HG03103 (cell line): ENCODE measurements at regions not wholly inside any gene's neighbourhood (a gene's known extent, or its start where the extent isn't known, plus 50 kb on each side); places are given as distances from the start of the nearest gene placed in this dataset.
"Not testable (repeated sequence)": the region's sequence is repeated elsewhere in the genome, so short reads cannot be mapped to it uniquely, and the experiment has no call there.

Experiments
- ATAC-seq: cut with Tn5 transposase; IDR thresholded peaks from one replicate; pipeline ENCODE4 v1.9.1; 2021; ENCODE audit warnings: low read depth; ENCODE audit not compliant: unreplicated experiment

DNA sequence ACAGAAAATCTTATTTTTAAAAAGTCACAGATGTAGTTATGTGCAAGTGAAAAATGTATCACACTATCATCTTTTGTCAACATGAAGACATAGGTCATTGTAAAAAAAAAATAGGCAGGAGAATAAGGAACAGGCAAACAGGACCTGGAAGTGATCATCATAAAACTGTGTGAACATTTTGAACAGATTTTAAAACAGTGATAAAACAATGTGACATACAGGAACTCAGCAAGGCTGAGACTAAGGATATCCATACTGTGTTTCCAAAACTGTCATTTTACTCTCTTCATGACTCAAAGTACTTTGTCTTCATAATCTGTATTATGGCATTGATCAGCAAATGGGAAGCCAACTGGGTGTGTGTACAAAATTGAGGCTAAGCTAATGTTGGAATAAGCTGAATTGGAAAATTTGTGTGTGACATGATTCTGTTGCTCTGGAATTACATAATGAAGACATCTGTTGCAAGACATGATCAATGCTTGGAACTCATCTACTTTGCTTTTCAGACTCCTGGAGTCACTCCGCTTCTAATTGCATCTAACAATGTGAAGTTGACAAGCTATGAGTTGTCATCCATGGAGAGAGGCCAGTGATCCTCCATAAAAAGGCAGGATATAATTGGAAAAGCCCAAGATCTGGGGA, 978.7 kb upstream of the NUDT12 start:
- no peak for ATAC-seq

DNA sequence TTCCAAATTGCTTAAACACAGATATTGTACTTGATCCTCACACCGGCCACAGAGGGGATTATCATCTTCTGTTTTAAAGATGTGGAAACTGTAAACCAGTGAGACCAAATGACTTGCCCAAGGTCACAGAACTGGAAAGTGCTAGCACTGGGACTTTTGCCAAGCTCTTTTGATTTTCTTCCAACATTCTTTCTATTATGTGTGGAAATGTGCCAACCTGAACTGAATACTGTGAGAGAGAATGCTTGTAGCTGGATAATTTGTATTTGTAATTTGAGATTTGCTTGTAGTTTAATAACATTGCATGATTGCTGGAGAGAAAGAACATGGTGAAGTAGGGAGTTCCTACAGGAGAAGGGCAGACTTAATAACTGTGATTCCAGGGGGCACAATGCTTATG, 977.9 kb upstream of the NUDT12 start:
- ATAC-seq, result no peak

DNA sequence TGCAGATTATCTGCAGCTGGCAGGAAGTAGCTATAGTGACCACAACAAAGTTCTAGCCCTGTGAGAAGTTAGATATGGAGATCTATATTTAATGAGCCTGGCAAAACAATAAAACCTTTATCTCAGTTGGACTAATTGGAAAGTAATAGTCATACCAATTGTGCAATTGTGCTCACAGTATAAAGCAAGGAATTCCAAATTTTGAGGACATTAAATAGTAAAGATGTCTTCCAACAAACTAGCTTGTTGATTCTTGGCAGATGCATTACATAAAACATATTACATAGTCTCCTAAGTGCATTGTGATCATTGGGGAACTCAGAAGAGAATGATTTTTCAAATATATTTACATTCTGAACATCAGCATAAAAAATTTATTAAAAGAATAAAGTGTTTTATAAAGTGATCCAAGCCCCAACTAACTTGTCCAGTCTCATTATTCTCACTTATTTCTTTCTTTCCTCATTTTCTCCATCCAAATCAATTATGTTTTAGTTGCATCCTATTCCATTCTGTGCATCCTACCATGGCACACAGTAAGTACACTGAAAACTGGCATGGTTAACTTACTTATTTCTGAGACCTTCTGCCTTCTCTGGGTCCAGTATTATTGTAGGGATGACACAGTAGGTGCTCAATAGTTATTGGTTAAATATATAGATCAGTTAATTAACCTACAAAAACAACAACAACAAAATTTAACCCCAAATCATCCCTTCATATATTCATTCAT, 977.2 kb upstream of the NUDT12 start:
- ATAC-seq, result no peak

DNA sequence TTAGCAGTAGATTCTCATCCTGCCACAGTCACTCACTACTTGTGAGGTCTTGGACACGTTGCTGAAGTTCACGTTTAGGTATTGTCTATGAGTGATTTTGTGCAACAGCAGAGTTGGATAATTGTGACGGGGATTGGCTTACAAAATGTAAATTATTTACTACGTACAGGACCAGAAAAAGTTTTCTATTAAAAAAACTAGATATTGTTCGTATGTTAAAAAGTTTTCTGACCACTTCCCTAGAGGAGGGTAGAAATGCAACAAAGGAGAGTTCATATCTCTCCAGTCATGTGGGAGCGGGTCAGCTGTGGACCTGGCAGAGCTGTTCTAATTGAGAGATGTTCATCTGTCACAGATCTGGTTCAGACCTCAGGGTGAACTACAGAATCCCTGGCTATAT, 976.1 kb upstream of the NUDT12 start:
- no peak for ATAC-seq

DNA sequence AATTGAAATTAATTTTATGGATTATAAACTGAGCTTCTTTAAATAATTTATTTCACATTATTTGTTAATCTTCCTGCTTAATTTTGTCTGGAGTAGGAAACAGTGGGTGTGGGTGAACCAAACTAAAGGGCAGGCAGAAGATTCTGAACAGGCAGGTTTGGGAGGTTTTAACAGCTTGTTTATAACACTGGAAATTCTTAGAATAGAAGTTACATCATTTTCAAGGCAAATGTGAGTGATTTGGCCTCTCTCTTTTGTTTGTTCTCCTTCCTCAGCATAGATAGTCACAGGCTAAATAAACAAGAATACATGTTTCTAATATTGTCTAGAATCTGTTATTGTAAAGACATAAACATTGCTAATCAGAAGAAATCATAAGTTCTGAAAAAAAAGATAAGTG, 970.9 kb upstream of the NUDT12 start:
- ATAC-seq, result no peak

DNA sequence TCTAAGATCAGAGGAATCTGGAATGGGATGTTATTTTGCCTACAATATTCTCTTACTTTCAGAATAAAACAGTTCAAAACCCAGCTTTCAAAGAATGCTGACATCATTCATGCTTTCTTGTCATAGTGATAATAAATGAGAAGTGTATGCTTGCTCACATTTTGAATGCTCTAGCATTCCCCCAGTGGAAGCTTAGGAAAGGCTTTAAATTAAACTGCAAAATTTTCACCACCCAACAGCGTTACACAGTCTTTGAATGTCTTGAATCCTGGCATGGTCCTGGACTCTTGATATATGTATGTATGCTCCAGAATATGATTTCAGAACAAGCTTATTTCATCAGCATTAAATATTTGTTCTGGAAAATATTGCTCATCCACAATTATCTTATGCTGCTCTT, 964.3 kb upstream of the NUDT12 start:
- no peak for ATAC-seq

DNA sequence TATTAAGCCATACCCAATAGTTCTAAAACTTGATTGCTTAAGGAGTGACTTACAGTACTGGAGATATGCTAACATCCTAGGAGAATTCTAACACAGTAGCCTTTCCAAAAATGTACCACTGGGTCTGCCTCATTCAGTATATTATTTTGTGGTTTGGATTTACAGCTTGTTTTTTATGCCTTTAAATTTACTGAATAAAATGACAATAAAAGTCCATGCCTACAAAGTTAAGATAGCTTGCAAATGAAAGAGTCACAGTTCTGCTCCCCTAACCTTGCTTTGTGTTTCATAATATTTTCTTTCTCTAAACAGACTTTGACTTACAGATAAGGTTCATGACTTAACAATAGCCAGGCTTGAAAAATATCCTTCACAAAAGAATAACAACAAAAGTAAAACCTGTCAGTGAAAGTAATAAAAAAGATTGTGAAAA, 951.1 kb upstream of the NUDT12 start:
- no peak for ATAC-seq

DNA sequence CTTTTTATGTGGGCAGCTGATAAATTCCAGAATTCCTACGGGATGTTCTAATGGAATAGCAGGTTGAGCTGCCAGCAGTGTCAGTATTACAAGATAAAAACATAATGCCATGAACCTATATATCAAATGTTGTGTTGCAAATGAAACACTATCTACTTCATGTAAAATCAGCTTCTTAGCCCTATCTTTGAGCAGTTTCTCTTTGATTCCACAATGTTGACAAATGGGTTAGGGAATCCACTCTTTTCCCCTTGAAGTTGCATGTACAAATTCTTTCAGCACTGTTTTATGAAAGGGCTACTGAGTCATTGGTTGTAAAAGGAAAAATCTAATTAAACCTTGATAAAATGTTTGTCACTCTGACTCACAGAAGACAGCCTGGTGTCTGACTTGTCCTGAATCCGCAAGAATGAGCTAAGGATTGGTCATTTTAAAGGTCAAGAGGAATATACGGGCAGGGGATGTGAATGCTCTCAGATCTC, 950.6 kb upstream of the NUDT12 start:
- ATAC-seq, result no peak

DNA sequence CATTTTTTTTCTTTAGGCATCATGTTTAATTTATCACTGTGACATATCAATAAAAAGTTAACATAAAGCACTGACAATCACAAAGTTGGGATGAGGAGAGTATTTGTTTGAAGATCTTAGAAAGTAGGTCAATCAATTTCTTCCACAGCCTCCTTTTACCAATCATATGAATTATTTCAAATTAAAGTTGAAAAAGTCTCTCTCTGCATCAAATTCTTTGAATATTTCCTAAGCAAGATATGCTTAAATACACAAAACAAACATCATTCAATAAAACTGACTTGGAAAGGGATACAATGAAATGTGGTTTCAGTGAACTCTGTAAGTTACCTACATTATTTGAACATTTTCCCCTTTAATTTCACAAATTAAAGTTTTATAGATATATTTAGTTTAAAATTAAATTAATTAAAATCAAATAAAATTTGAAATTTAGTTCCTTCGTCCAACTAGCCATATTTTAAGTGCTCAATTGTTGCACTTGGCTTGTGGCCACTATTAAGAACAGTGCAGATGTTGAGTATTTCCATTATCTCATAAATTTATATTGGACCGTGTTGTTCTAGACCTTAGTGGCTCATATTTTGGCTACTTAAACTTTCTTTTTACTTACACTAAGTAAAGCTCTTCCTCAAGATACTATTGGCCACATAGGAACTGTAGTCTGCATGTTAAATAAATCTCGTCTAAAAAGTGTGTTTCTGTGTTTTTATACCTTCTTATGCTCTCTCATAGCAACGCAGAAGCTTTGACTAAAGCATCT, 949.7 kb upstream of the NUDT12 start:
- no peak for ATAC-seq

DNA sequence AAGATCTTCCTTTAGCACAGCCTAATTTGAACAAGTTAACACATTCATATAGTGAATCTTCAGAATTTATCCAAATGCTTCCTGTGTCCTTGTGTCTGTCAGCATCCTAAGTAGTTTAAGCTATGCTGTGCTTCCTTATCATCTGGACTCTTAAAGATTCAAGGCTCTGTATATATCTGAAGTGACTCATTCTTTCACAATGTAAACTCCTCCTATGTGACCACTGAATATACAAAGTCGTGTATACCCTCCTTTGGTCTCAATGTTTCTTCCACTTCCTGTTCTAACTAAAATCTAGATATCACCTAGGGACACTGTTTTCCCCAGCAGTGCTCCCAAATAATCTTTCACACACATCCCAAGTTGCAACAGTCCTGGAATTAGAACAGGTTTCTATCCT, 935.7 kb upstream of the NUDT12 start:
- ATAC-seq, result no peak

DNA sequence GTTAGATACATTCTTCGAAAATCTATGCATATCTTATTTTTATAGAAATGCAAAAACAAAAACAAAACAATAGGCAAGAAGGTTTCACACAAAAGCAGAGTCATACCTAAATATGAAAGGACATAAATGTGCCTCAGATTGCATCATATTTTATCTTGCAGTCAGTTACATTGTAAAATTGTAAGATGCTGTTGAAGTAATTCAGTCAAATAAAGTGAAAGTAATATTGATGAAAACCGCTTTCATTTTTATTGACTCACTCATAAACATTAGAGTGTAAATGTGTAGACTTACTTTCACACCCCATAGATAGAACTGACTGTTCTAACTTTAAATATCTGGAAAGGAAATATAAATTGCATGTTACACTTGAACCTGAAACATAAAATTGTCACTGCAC, 931.5 kb upstream of the NUDT12 start:
- no peak for ATAC-seq

DNA sequence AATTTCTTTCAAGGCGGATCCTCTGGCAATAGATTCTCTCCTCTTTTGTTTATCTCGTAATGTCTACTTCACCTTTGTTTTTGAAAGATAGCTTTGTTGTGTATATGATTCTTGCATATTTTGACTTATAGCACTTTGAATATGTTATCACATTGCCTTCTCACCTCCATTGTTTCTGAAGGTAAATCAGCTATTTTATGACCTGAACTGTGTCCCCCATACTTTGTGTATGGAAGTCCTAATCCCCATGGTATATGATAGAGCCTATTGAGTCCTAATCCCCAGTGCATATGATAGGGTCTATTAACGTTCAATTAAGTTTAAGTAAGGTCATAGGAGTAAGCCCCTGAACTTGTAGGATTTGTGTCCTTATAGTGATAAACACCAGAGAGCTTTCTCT, 910.2 kb upstream of the NUDT12 start:
- no peak for ATAC-seq

DNA sequence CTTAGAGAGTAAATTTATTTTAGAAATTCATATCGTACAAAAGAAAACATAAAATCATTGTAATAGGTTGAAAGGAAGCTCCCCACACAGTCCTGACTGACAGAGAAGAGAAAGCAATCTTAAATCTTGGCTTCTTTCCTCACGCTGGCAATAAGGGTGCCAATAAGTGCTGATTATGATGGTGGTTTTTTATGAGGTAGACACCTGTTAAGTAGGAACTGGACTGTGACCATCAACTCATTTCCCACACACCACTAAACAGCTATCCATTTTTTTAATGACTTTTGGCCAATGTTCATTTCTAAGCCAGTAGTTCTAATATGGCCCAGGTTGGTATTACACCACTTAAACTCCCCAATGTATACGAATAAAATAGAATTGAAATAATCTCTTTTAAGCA, 893.5 kb upstream of the NUDT12 start:
- no peak for ATAC-seq

DNA sequence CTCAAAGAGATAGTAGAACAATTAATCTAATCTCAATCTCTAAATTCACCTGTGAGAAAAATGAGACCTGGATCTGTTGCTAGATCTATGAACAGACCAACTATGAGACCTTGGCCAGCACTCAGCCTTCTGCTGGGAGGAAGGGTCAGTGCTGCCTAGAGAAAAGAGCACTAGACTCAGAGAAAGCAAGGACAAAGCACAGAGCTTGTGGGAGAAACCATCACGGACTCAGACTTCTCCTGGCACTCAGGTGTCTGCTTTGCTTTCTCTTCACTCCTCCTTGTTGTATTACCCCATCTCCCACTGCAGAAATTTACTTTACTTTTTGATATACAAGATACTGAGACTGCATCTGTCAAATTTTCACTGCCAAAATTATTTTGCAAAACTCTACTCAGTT, 890.0 kb upstream of the NUDT12 start:
- ATAC-seq, result no peak

DNA sequence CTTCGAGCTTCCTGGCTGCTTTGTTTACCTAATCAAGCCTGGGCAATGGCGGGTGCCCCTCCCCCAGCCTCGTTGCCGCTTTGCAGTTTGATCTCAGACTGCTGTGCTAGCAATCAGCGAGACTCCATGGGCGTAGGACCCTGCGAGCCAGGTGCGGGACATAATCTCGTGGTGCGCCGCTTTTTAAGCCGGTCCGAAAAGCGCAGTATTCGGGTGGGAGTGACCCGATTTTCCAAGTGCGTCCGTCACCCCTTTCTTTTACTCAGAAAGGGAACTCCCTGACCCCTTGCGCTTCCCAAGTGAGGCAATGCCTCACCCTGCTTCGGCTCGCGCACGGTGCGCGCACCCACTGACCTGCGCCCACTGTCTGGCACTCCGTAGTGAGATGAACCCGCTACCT, 889.3 kb upstream of the NUDT12 start:
- not testable (repeated sequence) for ATAC-seq

DNA sequence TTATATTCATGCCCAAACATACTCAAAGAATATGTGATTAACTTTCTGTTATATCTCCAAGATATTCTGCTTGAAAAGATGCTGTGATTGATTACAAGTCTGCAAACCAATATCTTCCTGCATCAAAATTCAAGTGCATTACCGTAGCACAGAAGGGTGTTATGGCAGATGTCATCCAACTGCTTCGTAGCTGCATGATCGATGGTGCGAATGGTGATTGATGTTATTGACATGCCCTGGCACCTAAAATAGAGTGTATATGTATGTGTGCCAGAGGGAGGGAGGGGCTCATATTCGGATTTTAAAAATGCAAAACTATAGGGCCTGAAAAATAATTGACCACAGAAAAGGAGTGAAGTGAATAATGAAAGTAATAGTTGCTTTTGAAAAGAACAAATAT, 882.1 kb upstream of the NUDT12 start:
- no peak for ATAC-seq

DNA sequence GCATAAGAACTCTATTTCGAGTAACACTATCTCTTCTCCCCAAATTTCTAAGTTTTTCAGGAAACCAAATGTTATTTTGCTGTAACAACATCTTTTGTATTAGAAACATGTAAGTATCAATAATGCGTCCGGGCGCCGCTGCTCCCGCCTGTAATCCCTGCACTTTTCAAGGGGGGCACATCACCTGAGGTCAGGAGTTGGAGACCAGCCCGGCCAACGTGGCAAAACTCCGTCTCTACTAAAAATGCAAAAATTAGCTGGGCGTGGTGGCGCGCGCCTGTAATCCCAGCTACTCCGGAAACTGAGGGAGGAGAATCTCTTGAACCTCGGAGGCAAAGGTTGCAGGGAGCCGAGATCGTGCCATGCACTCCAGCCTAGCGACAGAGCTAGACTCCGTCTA, 881.1 kb upstream of the NUDT12 start:
- no peak for ATAC-seq

DNA sequence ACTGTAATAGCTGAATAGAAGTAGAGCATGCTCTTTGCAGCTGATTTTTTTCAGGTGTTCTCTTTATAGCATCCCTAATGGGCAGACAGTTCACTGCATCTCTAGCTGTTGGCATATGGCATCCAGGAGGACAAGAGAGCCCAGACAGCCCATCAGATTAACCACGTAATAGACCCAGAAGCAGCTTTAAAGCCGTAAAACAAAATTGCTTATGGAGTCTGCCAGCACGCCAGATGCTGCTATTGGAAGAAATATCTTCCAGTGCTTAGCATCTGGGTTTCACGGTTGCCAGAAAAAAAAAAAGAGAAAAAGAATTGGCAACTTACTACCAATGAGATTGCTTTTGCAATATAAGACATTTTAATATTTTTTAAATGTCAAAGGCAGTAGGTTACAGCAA, 869.4 kb upstream of the NUDT12 start:
- ATAC-seq, result no peak

DNA sequence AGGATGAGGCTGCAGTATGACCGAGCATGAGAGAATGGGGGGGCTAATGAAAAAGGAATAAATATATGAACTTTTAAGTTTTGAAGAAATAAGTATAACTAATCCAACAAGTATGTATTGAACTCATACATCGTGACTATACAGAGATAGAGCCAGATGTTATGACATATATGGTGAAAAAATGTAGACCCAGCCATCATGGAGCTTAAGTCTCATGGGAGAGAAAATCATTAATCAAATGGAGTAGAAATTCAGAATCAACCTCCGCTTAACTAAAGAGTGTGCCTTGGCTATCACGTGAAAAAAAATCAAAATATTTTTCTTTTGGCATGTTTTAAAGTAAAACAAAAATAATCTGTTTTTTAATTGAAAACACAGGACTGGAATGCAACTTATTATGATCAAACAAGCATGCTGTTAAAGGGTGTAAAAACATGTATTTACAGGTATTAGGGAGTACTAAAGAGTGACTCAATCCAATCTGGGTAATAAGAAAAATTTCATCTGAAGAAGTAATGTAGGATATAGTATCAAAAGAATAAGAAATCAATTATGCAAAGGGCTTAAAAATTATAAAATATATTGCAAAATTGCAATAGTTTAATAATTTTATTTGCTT, 868.5 kb upstream of the NUDT12 start:
- ATAC-seq, result no peak

DNA sequence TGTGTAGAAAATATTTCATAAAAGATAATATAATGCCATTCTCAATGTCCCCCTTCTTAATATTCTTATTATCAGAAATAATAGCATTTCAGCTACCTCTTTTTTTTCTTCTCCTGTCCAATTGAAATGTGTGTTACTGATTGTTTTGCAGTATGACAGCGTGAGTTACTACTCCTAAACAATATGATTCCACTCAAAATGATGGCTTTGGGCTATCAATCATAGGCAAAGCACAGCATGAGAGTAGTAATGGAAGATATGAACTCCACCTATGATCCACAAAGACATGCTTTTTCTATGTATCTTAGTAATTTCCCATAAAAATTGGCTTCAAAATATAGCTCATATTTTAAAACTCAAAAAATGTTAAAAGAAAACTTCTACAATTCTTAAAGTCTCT, 867.3 kb upstream of the NUDT12 start:
- no peak for ATAC-seq

DNA sequence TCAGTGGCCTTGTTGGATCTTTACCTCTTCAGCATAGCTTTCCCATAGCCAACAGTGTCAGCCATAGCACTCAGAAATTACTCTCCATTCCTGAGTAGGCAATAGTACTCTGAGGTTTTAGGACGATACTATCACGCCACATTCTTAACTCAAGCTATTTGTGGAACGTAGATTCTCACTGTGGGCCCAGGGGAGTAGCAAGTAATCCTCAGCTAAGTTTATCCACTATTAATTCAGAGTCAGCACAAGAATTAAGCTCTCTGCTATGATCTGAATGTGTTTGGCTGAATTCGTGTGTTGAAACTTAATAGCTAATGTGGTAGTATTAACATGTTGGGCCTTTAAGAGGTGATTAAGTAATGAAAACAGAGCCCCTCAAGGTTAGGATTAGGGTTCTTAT, 858.8 kb upstream of the NUDT12 start:
- ATAC-seq, result no peak
